HG03175 (cell line): ENCODE measurements at regions not wholly inside any gene's neighbourhood (a gene's known extent, or its start where the extent isn't known, plus 50 kb on each side); places are given as distances from the start of the nearest gene placed in this dataset.

Experiments used
- ATAC-seq: cut with Tn5 transposase; IDR thresholded peaks from one replicate; pipeline ENCODE4 v1.9.1; 2021; ENCODE audit warnings: mild to moderate bottlenecking, moderate library complexity; ENCODE audit not compliant: unreplicated experiment

DNA sequence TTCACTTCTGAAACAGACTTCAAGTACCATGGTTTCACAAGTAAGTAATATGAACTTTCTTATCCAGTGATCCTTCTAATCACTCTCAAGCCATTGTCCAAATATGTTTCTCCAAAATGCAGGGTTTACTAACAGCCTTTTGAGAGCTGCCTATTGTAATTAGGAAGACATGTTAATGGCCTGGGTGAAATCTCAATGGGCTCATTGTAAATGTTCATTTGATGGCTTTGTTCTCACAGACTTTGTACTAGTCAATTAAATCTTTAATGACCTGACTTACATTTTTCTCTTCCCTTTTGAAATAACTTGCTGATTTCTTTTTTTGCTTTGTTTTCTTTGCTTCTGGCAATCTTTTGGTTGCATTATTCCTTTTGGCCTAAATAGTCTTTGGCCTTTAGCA is 444.8 kb downstream of the LIG4 start:
- no peak for ATAC-seq

DNA sequence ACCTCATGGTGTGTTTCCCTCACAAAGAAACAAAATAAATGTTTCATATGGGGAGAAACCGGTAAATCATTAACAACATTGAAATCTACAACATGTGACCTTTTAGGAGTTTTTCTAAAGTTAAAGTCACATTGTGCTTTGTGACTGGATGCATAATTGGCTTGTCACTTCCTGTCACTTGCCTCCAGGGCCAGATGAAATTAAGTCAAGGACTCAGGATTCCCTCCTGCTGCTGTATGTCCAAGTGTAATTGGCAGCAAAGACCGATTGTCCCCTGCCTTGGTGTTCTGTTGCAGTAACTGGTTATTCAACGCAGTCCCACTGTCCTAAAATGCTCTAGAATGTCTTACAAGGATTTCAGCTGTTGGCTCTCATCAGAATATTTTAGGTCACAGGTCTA is 448.2 kb downstream of the LIG4 start:
- ATAC-seq: no peak

DNA sequence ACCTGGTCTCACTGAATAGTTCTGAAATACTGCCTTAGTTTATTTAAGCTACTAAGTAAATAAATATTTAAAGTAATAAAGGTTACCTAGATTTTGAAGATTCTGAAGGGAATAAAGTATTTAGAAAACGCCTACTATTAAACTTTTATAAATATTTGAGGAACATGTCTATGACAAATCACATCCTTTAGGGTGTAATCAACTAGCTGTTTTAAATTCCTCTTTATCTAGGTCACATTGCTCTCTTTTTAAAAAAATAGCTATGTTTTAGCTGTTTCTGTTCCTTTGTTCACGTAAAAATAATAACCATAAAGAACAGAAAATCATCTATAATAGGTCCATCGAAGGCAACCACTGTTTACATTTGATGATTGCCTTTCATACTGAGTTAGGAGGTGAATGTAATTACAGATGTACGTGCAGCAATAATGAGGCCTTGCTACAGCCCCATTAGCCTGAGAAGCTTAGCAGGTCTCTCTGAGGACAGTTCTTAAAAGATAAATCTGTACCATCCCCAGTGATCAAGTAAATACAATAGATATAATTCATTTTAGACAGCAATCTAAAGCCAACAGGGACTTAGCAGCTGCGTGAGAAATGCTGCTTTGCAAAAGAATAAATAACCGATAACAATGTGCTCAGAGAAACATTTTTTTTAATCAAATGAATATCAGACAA is 449.5 kb downstream of the LIG4 start:
- ATAC-seq: no peak

DNA sequence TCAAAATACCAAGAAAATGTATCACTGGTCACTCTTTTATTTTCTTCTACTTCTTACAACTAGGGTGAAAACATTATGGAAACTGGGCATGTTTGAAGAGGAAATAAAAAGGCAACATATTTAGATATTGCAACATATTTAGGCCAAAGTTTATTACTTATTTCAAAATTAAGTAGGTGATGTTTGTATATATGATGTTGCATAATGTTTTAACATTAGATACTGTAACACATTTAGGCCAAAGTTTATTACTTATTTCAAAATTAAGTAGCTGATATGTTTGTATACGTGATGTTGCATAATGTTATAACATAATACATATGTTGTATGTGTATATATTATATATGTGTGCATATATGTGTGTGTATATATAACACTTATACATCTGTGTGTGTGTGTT is 451.3 kb downstream of the LIG4 start:
- no peak for ATAC-seq

DNA sequence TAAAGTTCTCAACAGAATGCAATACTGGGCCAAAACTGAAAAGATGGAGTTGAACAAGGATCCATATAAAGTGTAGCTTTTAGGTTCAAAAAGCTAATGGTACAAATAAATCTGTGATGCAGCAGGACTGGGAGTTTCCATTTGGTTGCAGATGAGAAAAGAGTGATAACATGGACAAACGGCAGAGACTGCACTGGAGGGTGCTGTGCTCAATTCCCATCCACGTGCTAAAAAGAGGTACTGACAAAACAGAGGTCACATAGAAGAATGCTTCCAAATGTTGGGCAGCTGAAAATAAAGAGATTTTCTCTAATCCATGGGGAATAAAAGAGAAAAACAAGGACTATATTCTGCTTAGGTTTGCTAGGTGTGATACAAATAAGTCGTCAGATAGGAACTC is 461.6 kb downstream of the LIG4 start:
- ATAC-seq: no peak

DNA sequence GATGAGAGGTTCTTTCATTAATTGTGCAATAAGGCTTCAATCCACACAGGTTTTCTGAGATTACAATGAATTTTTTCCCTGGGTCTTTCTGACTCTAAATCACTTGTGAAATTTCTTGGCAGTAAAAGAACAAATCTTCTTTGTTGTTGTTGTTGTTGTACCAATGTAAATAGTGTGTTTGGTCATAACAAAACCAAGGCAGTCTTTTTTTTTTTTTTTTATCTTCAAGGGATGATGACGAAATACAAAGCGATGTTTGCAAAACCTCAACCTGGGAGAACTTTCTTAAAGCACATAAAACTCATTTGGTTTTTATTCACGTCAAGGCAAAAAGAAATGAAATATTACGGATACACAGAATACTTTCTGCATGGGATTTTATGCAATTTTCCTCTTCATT is 462.0 kb downstream of the LIG4 start:
- ATAC-seq: no peak

DNA sequence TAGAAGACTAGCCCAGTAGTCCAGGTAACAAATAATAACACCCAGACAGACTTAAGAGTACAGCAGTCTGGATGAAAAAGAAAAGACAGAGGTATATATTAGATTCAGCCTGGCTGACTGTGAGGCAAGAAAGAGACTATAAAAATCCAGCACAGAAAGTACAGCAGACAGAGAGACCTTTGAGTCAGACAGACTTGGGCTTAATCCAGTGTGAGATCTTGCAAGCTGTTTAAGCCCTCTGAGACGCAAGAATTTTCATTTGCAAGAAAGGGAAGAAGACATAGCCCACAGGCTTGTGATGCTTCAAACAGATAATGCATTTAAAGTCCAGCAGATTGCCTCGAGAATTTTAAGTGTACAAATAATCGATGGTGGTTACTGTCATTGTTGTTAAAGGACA is 471.4 kb downstream of the LIG4 start:
- ATAC-seq: no peak

DNA sequence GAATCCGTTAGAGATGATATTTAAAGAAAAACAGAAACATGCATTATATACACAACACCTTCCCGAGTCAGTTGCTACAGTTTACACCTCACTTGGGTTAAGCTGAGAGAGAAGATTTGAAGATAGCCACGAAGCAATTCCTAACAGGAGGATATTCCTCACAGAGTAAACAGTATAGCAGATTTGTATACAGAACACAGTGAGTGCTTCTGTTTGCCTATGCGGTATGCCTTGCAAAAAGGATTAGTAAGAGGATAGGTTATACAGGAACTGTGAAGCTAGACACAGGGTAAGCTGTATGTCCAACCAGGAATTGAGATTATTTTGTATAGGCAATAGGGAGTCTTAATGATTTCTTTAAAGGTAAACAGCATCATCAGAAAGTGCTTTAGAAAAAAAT is 471.8 kb downstream of the LIG4 start:
- no peak for ATAC-seq

DNA sequence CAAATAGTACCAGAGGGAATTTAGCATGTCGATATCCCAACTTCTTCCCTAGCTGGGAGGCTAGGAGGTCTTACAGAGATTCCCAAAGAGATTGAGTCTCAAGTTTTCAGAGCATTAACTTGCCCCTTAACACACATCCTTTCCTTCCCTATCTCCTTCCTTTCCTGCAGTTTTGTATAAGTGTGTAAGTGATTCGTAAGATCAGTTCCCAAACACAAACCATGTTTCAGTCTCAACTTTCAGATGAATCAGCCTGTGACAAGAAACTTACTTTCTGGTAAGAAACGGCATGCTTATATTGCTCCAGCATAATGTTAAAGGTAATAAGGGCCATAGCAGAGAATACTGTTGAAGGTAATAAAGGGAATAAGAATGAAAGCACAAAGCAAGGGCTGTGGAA is 472.2 kb downstream of the LIG4 start:
- no peak for ATAC-seq

DNA sequence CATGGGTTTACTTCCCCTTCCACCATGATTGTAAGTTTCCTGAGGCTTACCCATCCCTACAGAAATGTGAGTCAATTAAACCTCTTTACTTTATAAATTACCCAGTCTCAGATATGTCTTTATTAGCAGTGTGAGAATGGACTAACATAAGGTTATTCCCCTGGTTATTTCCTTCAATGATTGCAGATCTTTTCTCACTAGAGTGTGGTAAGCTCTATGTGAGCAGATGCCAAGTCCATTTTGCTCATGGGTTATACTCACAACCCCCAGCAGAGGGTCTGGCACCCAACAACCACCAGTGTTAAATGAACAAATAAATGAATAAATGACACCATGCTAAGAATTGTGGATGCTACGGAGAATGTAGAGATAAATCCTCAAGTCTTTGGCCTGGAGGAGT is 472.8 kb downstream of the LIG4 start:
- no peak for ATAC-seq

DNA sequence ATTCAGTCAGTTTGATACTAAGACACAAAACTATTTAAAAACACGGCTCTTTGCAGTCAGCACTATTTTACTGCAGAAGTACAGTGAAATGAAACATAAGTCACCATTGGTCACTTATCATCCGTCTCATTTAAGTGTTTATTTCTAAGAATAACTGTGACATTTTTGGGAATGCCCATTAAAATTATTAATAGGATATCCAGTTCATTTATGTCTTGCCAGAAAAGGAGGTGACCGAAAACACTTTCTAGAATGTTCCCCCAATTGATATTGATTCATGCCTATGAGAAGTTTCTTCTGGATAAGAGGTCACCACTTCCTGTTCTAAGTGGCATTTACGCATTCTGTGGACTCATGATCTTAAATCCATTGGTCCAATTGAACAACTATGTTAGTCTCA is 477.3 kb downstream of the LIG4 start:
- no peak for ATAC-seq

DNA sequence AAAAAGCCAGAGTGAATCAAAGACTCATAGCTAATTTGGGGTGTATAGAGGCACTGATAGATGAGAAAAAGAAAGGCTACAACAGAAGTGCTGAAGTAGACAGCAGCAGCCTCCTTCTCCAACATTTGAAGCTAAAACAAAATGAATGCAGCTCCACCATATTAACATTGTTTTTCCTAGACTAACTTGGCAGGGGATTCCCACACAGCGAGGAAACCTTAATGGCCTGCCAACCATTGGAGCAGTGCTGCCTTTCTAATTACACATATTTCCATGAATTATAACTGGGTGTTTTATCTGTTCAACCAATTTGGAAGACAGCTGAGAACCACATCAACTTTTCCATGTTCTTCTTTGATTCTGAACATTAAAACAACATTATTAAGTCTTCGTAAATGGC is 478.6 kb downstream of the LIG4 start:
- no peak for ATAC-seq

DNA sequence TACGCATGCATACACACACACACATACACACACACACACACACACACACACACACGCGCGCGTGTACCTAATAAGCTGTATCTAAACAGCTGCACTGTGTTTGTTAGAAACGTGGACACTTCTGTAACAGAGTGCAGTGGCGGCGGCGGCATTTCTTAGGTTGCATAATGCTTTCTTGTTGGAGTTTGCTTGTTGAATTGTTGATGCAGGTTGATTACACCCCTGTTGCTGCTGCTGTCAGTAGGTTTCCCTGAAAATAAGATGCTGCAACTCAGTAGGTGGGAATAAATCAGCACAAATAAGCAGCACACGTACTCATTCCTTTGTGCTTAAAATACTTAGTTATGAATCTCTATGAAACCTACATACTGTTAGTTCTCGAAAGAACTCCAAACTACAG is 479.2 kb downstream of the LIG4 start:
- no peak for ATAC-seq

DNA sequence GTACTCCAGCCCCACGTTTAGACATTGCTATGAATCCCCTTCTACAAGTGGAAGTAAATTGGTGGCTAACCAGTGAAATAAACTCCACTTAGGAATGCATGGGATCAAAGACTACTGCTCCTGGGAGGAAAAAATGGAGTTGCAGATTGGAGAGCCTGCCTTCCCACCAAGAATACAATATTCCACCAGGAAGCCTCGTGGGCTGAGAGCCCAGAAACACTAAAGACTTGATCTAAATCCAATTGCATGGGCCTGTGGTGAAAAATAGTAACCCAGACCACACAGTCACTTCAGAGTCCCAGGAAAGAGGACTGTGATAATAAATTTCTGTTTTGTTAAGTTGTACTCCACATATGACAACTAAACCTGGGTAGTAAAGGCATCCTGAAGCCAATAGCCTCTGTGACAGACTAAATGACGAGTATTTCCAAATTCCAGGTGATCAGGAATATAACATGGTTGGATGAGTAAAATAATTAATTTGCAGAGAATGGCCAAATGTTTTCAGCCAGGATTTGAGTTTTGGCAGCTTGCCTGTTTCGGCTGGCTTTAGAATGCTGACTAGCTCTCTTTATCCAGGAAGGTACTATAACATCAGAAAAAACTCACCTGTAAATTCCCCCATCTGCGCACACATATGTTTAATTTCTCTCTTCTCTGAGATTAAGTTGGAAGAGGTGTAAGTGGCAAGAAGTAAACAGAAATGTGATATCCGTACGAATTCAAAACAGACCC is 480.3 kb downstream of the LIG4 start:
- no peak for ATAC-seq

DNA sequence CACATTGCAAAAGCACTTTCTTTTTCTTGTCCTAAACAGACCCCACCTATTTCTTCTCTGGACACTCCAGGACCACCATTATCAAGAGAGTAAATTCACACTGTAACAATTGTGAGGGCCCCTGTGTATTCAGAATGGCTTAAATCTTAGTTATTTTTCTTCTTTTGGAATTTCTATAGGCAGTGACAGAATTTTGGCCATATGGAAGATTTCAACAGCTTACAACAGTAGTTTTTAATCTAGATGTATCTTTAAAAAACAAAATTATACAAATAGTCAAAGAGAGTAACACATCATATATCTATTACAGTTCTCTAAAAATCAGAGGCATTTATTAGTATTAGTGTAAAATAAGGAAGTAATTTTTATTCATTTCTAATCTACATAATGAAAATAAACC is 482.1 kb downstream of the LIG4 start:
- no peak for ATAC-seq

DNA sequence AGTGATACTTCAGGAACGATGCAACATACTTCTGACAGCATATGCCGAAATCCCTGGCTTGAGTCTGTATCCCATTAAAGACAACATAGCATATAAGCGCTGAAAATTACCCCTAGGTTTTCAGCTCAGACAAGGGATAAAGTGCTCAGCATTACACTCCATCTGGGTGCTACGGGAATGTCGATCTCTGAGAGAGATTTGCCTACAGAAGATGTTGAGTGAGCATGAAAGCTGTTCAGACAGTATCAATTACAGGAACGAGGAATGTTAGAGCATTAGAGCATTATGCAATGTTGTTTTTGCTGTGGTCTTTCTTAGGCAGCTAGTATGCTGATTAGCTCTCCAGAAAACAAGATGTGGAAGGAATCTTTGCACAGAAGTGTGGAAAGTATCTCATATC is 484.5 kb downstream of the LIG4 start:
- no peak for ATAC-seq

DNA sequence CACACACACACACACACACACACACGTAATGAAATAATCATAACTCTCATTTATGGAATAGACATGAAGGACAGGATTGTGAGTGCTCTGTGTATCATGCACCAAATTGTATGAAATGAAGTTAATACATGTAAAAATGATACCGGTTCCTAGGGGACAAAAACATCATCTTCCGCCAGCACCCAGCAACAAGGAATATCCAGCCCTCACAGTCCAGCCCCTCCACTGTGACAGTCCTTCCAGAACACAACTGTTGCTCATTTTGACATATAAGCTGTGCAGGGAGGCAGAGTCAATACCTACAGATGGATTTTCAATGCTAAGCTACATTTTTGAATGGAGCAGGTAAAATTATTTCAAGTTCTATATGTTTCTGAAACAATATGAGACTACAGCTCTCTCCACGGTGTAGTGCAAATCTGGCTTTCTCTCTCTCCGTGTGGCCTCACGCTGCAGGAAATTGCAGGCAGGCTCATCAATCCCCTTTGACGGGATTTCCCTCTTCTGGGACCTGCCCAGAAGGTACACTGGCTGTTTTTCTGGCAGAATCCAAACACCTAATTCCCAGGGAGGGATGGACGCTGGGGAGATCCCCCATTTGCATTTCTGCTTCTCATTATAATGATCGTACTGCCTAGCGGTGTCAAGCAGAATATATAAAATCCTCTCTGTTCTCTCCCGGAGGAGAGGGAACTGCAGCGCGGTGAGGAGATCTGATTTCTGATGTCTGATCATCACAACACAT is 494.0 kb downstream of the LIG4 start:
- ATAC-seq: no peak

DNA sequence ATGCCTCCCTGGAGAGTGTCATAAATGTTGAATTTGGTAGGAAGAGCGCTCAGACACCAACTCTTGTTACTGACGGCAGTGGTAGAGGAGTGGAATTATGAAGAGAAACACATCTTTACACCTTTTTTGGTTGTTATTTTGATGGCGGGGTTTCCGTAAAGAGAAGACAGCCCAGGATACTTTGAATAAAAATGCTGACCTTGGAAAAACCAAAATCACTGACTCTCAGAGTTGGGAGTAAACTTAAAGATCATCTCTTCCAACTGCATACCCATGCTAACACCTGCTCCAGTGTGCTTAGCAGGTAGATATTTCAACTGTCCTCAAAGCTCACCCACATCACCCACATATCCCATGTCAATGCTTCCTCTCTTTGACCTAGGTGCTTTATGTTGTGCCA is 498.6 kb downstream of the LIG4 start:
- ATAC-seq: no peak

DNA sequence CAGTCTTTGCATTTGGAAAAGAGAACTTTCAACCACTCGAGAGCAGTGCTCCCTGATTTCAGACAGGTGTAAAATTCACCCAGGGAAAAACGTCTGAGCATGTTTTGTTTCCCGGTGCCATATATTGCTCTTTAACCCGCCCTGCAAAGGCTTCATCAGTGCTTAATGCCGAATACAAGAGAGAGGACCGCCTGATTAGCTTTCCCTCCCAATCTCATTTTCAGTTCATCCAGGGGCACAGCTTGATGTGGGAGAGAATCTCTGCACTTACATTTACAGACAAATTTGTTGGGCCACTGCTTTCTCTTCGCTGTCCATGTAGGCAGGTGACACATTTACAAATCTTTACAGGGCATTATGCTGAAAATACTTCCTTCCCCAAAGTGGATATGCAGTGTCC is 499.1 kb downstream of the LIG4 start:
- ATAC-seq: no peak

DNA sequence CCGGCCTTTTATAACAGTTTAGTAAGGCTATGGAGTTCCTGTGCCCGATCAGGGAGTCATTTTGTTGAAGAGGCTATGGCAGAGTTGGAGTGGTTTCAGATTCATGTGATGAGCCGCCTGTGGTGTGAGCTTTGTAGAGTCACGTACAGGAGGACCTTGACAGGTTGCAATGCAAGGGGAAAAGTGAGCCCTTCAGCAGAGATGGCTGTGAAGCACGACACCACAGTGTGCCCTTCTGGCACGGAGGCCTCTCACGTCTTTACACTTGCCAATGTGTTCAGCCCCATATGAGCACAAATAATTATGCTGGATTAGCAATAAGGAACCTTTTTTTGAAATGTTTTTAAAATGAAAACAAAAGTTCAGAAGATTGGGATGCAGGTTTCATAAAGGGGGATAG is 499.8 kb downstream of the LIG4 start:
- no peak for ATAC-seq

DNA sequence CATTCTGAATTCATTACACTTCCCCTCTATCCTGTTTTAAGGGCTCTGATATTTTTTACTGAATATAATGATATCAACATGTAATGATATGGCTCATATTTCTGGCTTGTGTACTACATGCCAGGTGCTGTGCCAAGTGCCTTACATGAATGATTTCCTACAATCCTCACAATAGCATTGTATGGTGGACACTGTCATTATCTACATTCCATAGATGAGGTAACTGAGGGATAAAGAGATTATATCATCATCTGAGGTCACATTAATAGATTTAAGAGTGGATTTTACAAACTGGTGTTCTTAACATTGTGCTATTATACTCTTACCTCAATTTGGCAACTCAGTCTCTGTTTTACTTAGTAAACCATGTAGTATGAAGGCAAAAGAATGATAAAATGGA is 502.0 kb downstream of the LIG4 start:
- ATAC-seq: no peak

DNA sequence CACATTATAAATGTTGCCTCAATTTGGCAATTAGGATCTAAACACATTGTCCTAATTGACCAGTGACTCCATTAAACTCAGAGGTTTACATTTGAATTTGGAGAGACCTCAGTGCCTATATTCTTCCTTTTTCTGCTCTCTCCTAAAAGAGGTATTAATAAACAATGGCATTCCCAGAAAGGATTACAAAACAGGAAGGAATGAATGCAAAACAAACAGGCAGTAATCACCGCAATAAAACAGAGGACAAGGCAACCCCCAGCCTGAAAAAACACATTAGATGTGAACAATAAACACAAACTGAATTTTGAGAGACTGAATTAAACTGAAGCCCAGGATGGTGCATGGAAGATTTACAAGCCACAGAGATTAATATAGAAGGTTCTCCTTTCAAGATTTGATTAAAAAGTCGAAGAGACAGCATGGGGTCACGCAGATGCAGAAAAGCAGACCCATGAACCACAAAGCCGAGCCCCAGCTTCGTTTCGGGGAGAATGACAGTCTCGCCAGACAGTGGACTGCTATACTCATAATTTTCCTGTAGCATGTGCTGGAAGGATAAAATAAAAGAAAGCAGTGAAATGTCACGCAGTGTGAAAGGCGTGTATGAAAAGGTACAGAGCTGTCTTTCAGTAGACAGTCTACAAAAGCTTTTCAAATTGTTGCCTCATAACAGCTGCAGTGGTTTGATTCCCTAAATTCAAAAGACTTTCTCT is 503.0 kb downstream of the LIG4 start:
- ATAC-seq: no peak
